VCaP (cell line): ENCODE measurements at regions not wholly inside any gene's neighbourhood (a gene's known extent, or its start where the extent isn't known, plus 50 kb on each side); places are given as distances from the start of the nearest gene placed in this dataset.

Experiments
- H3K27ac ChIP-seq: fragments of 450-650 bp; 2 replicates; pipeline ENCODE4 v1.5.1; 2017
- TF ChIP-seq, protein P1 (sequence below): fragments of 450-650 bp; conservative IDR thresholded peaks from 2 replicates; pipeline ENCODE4 v1.5.1; 2017; ENCODE audit warnings: mild to moderate bottlenecking, moderate library complexity

- H3K27ac ChIP-seq, result no peak overlapping the region
- TF ChIP-seq, protein P1, sequence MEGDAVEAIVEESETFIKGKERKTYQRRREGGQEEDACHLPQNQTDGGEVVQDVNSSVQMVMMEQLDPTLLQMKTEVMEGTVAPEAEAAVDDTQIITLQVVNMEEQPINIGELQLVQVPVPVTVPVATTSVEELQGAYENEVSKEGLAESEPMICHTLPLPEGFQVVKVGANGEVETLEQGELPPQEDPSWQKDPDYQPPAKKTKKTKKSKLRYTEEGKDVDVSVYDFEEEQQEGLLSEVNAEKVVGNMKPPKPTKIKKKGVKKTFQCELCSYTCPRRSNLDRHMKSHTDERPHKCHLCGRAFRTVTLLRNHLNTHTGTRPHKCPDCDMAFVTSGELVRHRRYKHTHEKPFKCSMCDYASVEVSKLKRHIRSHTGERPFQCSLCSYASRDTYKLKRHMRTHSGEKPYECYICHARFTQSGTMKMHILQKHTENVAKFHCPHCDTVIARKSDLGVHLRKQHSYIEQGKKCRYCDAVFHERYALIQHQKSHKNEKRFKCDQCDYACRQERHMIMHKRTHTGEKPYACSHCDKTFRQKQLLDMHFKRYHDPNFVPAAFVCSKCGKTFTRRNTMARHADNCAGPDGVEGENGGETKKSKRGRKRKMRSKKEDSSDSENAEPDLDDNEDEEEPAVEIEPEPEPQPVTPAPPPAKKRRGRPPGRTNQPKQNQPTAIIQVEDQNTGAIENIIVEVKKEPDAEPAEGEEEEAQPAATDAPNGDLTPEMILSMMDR, result no peak
Observed at GRCh38 chr13:31032528-31033113, 100.2 kb downstream of the TEX26 start.

DNA sequence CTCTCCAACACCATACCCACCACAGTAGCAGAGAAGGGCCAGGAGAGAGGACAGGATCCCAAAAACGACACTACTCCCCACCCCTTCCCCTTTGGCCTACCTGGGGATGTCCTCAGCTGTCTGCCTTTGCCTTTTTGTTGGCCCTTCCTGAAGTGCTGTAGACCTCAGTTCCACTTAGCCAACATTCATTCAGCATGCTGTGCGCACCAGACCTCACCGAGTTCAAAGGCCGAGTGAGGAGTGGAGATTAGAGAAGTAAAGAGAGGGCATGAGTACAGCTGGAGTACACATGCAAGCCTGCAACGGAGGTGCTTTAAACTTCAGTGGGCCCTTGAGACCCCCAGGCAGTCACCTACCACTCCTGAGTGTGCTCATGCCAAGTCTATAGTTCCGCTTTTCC, 99.0 kb downstream of the TEX26 start:
- H3K27ac ChIP-seq, result no peak overlapping the region
- TF ChIP-seq, protein P1, result no peak

GRCh38 chr13:31029102-31029501, 96.6 kb downstream of the TEX26 start:
- TF ChIP-seq, protein P1, result no peak
- H3K27ac ChIP-seq, result no peak overlapping the region

DNA sequence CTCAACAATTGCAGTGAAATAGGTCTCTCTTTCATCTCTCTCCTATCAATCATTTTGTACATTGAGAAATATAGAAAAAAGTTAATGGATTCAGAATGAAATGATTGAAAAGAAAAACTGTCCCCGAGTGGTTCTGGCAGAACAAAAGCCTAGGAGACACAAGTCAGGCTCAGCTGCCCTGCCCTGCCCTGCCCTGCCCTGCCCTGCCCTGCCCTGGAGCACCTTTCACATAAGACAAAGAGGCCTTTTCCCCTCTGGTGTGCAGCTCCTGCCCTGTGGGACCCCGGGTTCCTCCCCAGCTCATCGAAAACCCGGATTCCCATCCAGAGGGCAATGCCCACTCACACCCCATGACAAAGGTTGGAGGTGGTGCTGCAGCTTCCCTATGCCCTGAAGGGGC, 94.7 kb downstream of the TEX26 start:
- TF ChIP-seq, protein P1, result no peak
- no peak overlapping the region for H3K27ac ChIP-seq
